ENCODE measurements at regions not wholly inside any gene's neighbourhood (a gene's known extent, or its start where the extent isn't known, plus 50 kb on each side); places are given as distances from the start of the nearest gene placed in this dataset.
A peak's percentile ranks its signal among the peaks of the same experiment; 100 is the strongest.

DNA sequence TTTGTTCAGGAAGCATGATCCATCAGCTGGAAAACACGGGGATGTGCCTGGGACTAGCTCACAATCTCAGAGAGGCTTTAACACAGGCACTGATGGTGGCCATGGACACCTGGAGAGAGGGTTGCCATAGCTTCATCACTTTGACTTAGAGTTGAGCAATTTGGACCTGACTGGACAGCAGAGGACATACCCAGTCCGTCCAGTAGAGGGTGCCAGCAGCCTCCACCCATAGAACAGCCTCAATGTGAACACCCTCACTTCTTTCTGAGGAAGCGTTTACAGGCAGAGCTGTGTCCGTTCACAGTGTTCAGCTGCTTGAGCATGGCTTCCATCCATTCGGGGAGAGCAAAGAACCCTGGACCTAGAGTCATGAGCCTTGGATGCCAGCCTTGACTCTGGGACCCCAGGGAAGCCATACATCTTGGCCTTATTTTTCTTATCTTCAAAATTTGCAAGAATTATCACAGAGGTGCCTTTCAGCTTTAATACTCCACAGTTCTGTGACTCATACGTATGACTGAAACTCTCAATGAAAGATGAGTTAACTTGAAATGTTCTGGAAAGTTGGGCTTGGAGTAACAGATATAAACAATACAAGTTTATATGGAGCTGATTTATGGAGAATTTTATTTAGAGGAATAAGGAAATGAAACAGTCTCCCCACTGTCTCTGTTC is 302.9 kb upstream of the PODXL start:
- Histone ChIP-seq H3K4me1 (peaks cover 0 to 9% (median 0%) of the 10 kb centered on the region in 4 donors), H3K9me3 (peaks cover 0 to 9% (median 0%) of the 10 kb centered on the region in 4 donors), H3K4me3 (no peak overlapping the region), H3K36me3 (no peaks in the 10 kb centered on the region), H3K27me3 (no peaks in the 10 kb centered on the region), H3K27ac (no peak overlapping the region)
- TF ChIP-seq, protein P1, sequence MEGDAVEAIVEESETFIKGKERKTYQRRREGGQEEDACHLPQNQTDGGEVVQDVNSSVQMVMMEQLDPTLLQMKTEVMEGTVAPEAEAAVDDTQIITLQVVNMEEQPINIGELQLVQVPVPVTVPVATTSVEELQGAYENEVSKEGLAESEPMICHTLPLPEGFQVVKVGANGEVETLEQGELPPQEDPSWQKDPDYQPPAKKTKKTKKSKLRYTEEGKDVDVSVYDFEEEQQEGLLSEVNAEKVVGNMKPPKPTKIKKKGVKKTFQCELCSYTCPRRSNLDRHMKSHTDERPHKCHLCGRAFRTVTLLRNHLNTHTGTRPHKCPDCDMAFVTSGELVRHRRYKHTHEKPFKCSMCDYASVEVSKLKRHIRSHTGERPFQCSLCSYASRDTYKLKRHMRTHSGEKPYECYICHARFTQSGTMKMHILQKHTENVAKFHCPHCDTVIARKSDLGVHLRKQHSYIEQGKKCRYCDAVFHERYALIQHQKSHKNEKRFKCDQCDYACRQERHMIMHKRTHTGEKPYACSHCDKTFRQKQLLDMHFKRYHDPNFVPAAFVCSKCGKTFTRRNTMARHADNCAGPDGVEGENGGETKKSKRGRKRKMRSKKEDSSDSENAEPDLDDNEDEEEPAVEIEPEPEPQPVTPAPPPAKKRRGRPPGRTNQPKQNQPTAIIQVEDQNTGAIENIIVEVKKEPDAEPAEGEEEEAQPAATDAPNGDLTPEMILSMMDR (IDR thresholded peaks at IDR 0.05), result peak; percentile 63 to 77 (median 66)
- no peak for TF ChIP-seq POLR2A (IDR thresholded peaks at IDR 0.05)
- no peak for TF ChIP-seq EP300 (IDR thresholded peaks at IDR 0.05)
- DNase-seq (ENCODE audit: low spot score in 2 of 2), result peak; percentile 35 to 71
- 11% methylated on average over 6 of the region's 6 CpGs for WGBS, 2 donors

DNA sequence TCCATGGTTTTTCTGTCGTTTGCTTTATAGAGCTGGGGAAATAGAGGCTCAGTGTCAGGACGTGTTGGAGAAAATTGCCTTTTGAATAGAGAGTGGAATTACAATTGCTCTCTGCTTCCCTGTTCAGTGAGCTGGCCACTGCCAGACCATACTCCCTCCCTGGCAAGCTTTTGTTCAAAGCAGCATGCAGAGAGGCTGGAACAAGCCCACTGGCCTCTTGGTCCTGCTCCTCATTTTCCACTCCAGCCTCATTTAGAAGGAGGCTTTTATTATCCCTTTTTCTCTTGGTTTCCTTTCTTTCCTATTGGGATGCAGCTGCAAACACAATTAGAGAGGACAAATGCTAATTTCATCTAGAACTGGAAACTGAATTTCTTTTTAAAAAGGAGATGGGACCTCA is 302.2 kb upstream of the PODXL start:
- no peak overlapping the region for H3K4me3 ChIP-seq
- 22 to 37% methylated on average over 2 of the region's 2 CpGs for WGBS, 2 donors
- no peak for DNase-seq (ENCODE audit: low spot score in 2 of 2)
- H3K36me3 ChIP-seq, result no peaks in the 10 kb centered on the region
- H3K27me3 ChIP-seq, result no peaks in the 10 kb centered on the region
- peaks cover 0 to 9% (median 0%) of the 10 kb centered on the region in 4 donors for H3K4me1 ChIP-seq
- TF ChIP-seq, protein P1 (IDR thresholded peaks at IDR 0.05), result no peak
- no peak for TF ChIP-seq POLR2A (IDR thresholded peaks at IDR 0.05)
- no peak for TF ChIP-seq EP300 (IDR thresholded peaks at IDR 0.05)
- no peak overlapping the region for H3K27ac ChIP-seq
- H3K9me3 ChIP-seq, result peaks cover 0 to 16% (median 0%) of the 10 kb centered on the region in 4 donors

DNA sequence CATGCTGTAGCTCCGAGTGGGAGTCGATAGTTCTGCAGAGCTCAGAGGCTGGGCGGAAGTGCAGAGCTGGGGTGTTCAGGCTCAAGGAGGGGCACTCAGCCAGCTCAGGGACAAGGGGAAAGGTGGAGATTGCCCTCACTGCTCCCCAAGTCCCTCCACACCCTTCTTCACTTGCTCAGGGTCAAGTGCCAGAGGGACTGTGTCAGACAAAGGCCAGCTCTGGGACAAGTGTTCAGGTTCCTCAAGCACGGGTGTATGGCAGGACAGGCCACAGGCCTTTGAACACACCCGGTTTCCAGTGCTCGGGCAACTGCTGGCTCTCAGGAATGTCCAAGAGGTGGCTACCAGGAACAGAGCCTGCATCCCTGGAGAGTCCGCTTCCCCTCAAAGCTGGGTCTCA is 293.0 kb upstream of the PODXL start:
- Histone ChIP-seq H3K4me3 (no peak overlapping the region), H3K36me3 (no peaks in the 10 kb centered on the region), H3K27ac (no peak overlapping the region), H3K27me3 (no peaks in the 10 kb centered on the region), H3K4me1 (no peaks in the 10 kb centered on the region), H3K9me3 (peaks cover 0 to 9% (median 0%) of the 10 kb centered on the region in 4 donors)
- WGBS, 2 donors, result 83 to 90% methylated on average over 4 to 7 of the region's 7 CpGs
- TF ChIP-seq POLR2A (IDR thresholded peaks at IDR 0.05) (no peak), EP300 (IDR thresholded peaks at IDR 0.05) (no peak)
- TF ChIP-seq, protein P1 (IDR thresholded peaks at IDR 0.05), result no peak
- DNase-seq (ENCODE audit: low spot score in 2 of 2), result no peak

DNA sequence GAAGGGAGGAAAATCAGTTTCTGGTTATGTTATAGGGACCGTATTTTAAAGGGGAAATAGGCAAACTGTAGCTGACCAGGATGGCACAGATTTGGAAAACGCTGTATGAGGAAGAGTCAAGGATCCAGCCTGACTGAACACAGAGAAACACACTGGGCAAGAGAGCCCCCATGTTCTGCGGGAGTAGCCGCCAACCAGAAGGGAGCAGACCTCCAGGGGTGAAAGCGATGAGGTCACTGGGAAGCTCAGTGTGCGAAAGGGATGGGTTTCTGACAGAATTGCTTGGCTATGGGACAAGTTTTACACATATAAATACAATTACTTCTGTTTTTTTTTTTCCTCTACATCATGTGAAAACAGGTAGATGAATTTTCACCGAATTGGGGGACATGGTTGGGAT is 291.6 kb upstream of the PODXL start:
- Histone ChIP-seq H3K9me3 (no peaks in the 10 kb centered on the region), H3K36me3 (no peaks in the 10 kb centered on the region), H3K4me1 (peaks cover 0 to 5% (median 0%) of the 10 kb centered on the region in 4 donors), H3K4me3 (no peak overlapping the region), H3K27ac (no peak overlapping the region), H3K27me3 (no peaks in the 10 kb centered on the region)
- DNase-seq (ENCODE audit: low spot score in 2 of 2), result no peak
- WGBS, 2 donors, result 84 to 85% methylated on average over 7 of the region's 7 CpGs
- TF ChIP-seq EP300 (IDR thresholded peaks at IDR 0.05) (no peak), POLR2A (IDR thresholded peaks at IDR 0.05) (no peak)
- TF ChIP-seq, protein P1 (IDR thresholded peaks at IDR 0.05), result no peak

DNA sequence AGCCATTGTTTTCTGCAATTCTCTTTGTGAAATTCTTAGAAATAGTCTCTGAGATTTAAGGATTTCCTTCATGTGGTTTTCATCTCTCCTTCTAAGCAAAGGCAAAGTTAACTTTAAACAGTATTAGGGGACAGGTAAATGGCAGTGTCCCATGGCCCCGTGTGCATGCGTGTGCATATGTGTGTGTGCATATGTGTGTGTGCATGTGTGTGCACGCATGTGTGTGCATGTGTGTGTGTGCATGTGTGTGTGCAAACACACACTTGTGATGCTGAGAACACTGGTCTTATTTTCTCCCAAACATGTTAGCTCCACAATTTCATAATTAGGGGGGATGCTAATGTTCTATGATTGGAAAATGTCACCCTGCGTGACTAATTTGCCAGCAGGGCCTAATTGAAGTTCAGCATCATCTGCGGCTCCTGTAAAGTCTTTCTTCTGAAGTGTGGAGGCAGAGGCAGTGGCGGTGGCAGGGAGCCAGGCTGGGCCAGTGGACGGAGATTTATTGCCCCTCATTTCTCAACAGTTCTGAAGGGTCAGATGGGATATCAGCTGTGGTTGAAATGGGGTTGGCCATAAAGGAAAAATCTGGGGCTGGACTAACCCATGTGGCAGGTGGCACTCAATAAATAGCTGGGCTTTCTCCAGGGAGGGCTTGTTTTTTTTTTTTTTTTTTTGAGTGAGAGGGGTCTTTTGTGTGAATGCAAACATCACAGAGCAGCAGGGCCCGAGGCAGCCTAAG is 289.3 kb upstream of the PODXL start:
- H3K27ac ChIP-seq, result no peak overlapping the region
- TF ChIP-seq, protein P1 (IDR thresholded peaks at IDR 0.05), result no peak
- no peak for TF ChIP-seq POLR2A (IDR thresholded peaks at IDR 0.05)
- TF ChIP-seq EP300 (IDR thresholded peaks at IDR 0.05), result no peak

More for the DNA sequence above, 289.3 kb upstream of the PODXL start:
- Histone ChIP-seq H3K27me3 (no peaks in the 10 kb centered on the region), H3K4me3 (no peak overlapping the region), H3K36me3 (no peaks in the 10 kb centered on the region), H3K4me1 (peaks cover 0 to 5% (median 0%) of the 10 kb centered on the region in 4 donors), H3K9me3 (no peaks in the 10 kb centered on the region)
- 55% methylated on average over 8 of the region's 8 CpGs for WGBS, 2 donors
- DNase-seq (ENCODE audit: low spot score in 2 of 2), result no peak
